Fibroblast of mammary gland (primary cell): ENCODE measurements at regions not wholly inside any gene's neighbourhood (a gene's known extent, or its start where the extent isn't known, plus 50 kb on each side); places are given as distances from the start of the nearest gene placed in this dataset.

Source experiments
- DNase-seq: peaks from one replicate; pipeline ENCODE4 v3.0.0-alpha.2; 2010; ENCODE audit warnings: low read depth
- H3K4me3 ChIP-seq: 2 replicates; pipeline ENCODE4 v1.5.1; 2011; ENCODE audit warnings: low read depth, mild to moderate bottlenecking, low read length, moderate library complexity; ENCODE audit not compliant: control insufficient read depth
- TF ChIP-seq, protein P1 (sequence below): conservative IDR thresholded peaks from 2 replicates; pipeline ENCODE4 v1.5.1; 2011; ENCODE audit warnings: low read depth, low read length, inconsistent platforms; ENCODE audit not compliant: control insufficient read depth, insufficient read depth

DNA sequence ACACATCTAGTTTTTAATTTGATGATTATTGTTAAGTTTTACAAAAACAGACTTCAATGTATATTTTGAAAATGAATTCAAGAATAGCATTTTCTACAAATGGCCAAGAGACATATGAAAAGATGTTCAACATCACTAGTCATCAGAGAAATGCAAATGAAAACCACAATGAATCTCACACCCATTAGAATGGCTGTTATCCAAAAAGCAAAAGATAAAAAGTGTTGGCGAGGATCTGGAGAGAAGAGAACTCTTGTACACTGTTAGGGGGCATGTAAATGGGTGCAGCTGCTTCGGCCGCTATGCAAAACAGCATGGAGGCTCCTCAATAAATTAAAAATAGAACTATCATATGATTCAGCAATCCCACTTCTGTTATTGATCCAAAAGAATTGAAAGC lies 185.8 kb upstream of the CCN2 start:
- no peak overlapping the region for H3K4me3 ChIP-seq
- TF ChIP-seq, protein P1, sequence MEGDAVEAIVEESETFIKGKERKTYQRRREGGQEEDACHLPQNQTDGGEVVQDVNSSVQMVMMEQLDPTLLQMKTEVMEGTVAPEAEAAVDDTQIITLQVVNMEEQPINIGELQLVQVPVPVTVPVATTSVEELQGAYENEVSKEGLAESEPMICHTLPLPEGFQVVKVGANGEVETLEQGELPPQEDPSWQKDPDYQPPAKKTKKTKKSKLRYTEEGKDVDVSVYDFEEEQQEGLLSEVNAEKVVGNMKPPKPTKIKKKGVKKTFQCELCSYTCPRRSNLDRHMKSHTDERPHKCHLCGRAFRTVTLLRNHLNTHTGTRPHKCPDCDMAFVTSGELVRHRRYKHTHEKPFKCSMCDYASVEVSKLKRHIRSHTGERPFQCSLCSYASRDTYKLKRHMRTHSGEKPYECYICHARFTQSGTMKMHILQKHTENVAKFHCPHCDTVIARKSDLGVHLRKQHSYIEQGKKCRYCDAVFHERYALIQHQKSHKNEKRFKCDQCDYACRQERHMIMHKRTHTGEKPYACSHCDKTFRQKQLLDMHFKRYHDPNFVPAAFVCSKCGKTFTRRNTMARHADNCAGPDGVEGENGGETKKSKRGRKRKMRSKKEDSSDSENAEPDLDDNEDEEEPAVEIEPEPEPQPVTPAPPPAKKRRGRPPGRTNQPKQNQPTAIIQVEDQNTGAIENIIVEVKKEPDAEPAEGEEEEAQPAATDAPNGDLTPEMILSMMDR, result no peak
- peak; percentile 21 for DNase-seq

DNA sequence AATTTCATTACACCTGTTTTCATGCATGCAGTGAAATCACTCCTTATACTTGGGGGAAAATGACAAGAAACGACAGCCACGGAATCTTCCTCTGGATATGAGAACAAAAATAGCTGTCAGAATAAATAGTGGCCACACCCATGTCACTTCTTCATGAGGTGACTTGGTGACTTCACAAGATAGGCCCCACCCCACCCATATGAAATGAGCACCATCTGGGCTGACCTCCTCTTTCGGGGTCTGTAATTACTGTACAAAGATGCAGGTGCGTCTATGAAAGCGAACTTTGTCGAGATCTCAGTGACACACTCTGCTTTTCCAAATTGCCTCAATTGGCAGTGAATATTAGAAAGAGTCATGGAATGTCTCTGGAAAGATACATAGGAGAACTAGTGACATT lies 184.2 kb upstream of the CCN2 start:
- DNase-seq, result no peak
- TF ChIP-seq, protein P1, result no peak
- no peak overlapping the region for H3K4me3 ChIP-seq

GRCh38 chr6:132133736-132134445 lies 182.7 kb upstream of the CCN2 start:
- TF ChIP-seq, protein P1, result no peak
- no peak overlapping the region for H3K4me3 ChIP-seq
- no peak for DNase-seq

DNA sequence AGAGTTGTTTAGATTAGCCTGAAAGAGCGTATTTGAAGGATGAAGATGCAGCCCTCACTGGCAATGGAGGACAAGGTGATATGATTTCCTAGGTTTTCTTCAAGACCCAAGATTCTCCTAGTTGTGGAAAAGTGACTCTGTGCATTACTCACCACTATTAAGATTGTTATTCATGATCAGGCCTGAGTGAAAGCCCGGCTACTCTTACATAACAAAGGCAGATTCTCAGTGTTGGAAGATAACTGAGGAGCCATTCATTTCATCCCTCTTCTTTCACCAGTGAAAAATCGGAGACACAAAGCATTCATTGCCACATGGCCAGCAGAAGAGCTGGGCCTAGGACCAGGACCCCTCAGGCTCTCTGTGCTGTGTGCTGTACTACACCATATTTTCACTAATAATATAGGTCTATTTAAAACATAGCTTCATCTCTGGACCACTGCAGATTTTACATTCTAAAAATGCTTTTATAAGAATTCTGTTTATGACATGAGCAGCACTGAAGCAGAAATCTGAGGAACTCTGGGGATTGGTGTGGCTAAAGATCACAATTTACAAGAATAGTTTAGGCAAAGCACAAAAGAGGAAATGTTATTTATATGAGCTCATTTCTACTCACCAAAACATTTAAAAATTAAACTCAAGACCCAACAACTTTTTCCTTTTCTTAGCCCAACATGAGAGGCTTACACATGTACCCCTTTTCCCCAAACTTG lies 181.9 kb upstream of the CCN2 start:
- peak; percentile 74 for DNase-seq
- no peak overlapping the region for H3K4me3 ChIP-seq
- TF ChIP-seq, protein P1, result no peak

GRCh38 chr6:132132422-132132821 lies 181.2 kb upstream of the CCN2 start:
- TF ChIP-seq, protein P1, result no peak
- H3K4me3 ChIP-seq, result no peak overlapping the region
- peak; percentile 27 for DNase-seq

- TF ChIP-seq, protein P1, result no peak
- H3K4me3 ChIP-seq, result no peak overlapping the region
- DNase-seq, result peak; percentile 100
Measured at GRCh38 chr6:132131758-132132157, 180.6 kb upstream of the CCN2 start.
